ENCODE measurements at regions not wholly inside any gene's neighbourhood (a gene's known extent, or its start where the extent isn't known, plus 50 kb on each side); places are given as distances from the start of the nearest gene placed in this dataset.
"Not testable (repeated sequence)": the region's sequence is repeated elsewhere in the genome, so short reads cannot be mapped to it uniquely, and the experiment has no call there.

- DNase-seq (ENCODE audit: low spot score in 2 of 2), result no peak
- no peak for TF ChIP-seq EP300 (IDR thresholded peaks at IDR 0.05)
- TF ChIP-seq CTCF (IDR thresholded peaks at IDR 0.05), result no peak
- no peak for TF ChIP-seq POLR2A (IDR thresholded peaks at IDR 0.05)
- Histone ChIP-seq H3K9me3 (peaks cover 0 to 6% (median 2%) of the 10 kb centered on the region in 4 donors), H3K27ac (no peak overlapping the region), H3K4me1 (peaks cover 0 to 6% (median 0%) of the 10 kb centered on the region in 4 donors), H3K27me3 (no peaks in the 10 kb centered on the region), H3K4me3 (no peak overlapping the region), H3K36me3 (no peaks in the 10 kb centered on the region)
- 90 to 95% methylated on average over 3 of the region's 3 CpGs for WGBS, 2 donors
Measured at GRCh38 chr5:82465235-82465634, 187.1 kb upstream of the RPS23 start.

- no peak for DNase-seq (ENCODE audit: low spot score in 2 of 2)
Measured at GRCh38 chr5:82459626-82460025, 181.5 kb upstream of the RPS23 start.

GRCh38 chr5:82455317-82455716 lies 177.2 kb upstream of the RPS23 start:
- WGBS, 2 donors, result 92 to 95% methylated on average over 4 of the region's 4 CpGs
- H3K36me3 ChIP-seq; DNase-seq (ENCODE audit: low spot score in 2 of 2); H3K27me3 ChIP-seq; H3K27ac ChIP-seq; H3K4me1 ChIP-seq; H3K4me3 ChIP-seq: not testable (repeated sequence)
- H3K9me3 ChIP-seq, result peaks cover 0 to 10% (median 0%) of the 10 kb centered on the region in 4 donors

More at GRCh38 chr5:82459626-82460025, 181.5 kb upstream of the RPS23 start:
- Histone ChIP-seq H3K27ac (no peak overlapping the region), H3K9me3 (peaks cover 0 to 11% (median 2%) of the 10 kb centered on the region in 4 donors), H3K4me1 (no peaks in the 10 kb centered on the region), H3K36me3 (no peaks in the 10 kb centered on the region), H3K27me3 (no peaks in the 10 kb centered on the region), H3K4me3 (no peak overlapping the region)
- WGBS, 2 donors, result 94 to 100% methylated on average over 6 of the region's 6 CpGs
- TF ChIP-seq POLR2A (IDR thresholded peaks at IDR 0.05), result no peak
- no peak for TF ChIP-seq CTCF (IDR thresholded peaks at IDR 0.05)
- no peak for TF ChIP-seq EP300 (IDR thresholded peaks at IDR 0.05)

- TF ChIP-seq EP300 (IDR thresholded peaks at IDR 0.05) (no peak), CTCF (IDR thresholded peaks at IDR 0.05) (no peak), POLR2A (IDR thresholded peaks at IDR 0.05) (no peak)
- no peaks in the 10 kb centered on the region for H3K27me3 ChIP-seq
- 55 to 64% methylated on average over 2 of the region's 2 CpGs for WGBS, 2 donors
- DNase-seq (ENCODE audit: low spot score in 2 of 2), result no peak
- H3K36me3 ChIP-seq, result no peaks in the 10 kb centered on the region
- peaks cover 0 to 24% (median 4%) of the 10 kb centered on the region in 4 donors for H3K4me1 ChIP-seq
- peaks cover 0 to 4% (median 0%) of the 10 kb centered on the region in 4 donors for H3K9me3 ChIP-seq
- no peak overlapping the region for H3K27ac ChIP-seq
- no peak overlapping the region for H3K4me3 ChIP-seq
Measured at GRCh38 chr5:82448374-82448773, 170.2 kb upstream of the RPS23 start.

GRCh38 chr5:82447913-82448312 lies 169.8 kb upstream of the RPS23 start:
- H3K27ac ChIP-seq, result peak overlapping the region in 2 of 4 donors; percentile 56 to 63
- H3K36me3 ChIP-seq, result no peaks in the 10 kb centered on the region
- H3K9me3 ChIP-seq, result peaks cover 0 to 4% (median 0%) of the 10 kb centered on the region in 4 donors
- no peaks in the 10 kb centered on the region for H3K27me3 ChIP-seq
- DNase-seq (ENCODE audit: low spot score in 2 of 2), result no peak
- WGBS, 2 donors, result 87 to 89% methylated on average over 7 of the region's 7 CpGs
- TF ChIP-seq EP300 (IDR thresholded peaks at IDR 0.05) (no peak), POLR2A (IDR thresholded peaks at IDR 0.05) (no peak), CTCF (IDR thresholded peaks at IDR 0.05) (no peak)
- H3K4me3 ChIP-seq, result no peak overlapping the region
- H3K4me1 ChIP-seq, result peaks cover 0 to 24% (median 4%) of the 10 kb centered on the region in 4 donors

GRCh38 chr5:82446809-82447208 lies 168.7 kb upstream of the RPS23 start:
- H3K4me1 ChIP-seq, result peaks cover 0 to 24% (median 4%) of the 10 kb centered on the region in 4 donors
- H3K36me3 ChIP-seq, result no peaks in the 10 kb centered on the region
- no peak for DNase-seq (ENCODE audit: low spot score in 2 of 2)
- no peak overlapping the region for H3K4me3 ChIP-seq
- H3K9me3 ChIP-seq, result no peaks in the 10 kb centered on the region
- peak overlapping the region in 2 of 4 donors; percentile 56 to 63 for H3K27ac ChIP-seq
- TF ChIP-seq CTCF (IDR thresholded peaks at IDR 0.05) (no peak), EP300 (IDR thresholded peaks at IDR 0.05) (peak in 1 of 2 donors; percentile 18)
- no peaks in the 10 kb centered on the region for H3K27me3 ChIP-seq

Data from tibial nerve (tissue), 4 donors.